Epithelial cell of proximal tubule (primary cell): ENCODE measurements at regions not wholly inside any gene's neighbourhood (a gene's known extent, or its start where the extent isn't known, plus 50 kb on each side); places are given as distances from the start of the nearest gene placed in this dataset.
"Not testable (repeated sequence)": the region's sequence is repeated elsewhere in the genome, so short reads cannot be mapped to it uniquely, and the experiment has no call there.

ENCODE experiments used
- DNase-seq: peaks from one replicate; pipeline ENCODE4 v3.0.0-alpha.2; 2011; ENCODE audit warnings: low read depth
- H3K4me3 ChIP-seq: 2 replicates; pipeline ENCODE4 v1.5.1; 2011; ENCODE audit warnings: low read depth, mild to moderate bottlenecking, low read length
- CTCF ChIP-seq: conservative IDR thresholded peaks from 2 replicates; pipeline ENCODE4 v1.5.1; 2012; ENCODE audit warnings: low read depth, mild to moderate bottlenecking, low read length

GRCh38 chr12:88836156-88836555 is 255.9 kb upstream of the KITLG start:
- no peak for DNase-seq
- TF ChIP-seq CTCF = no peak
- no peak overlapping the region for H3K4me3 ChIP-seq

- H3K4me3 ChIP-seq = no peak overlapping the region
- no peak for TF ChIP-seq CTCF
- no peak for DNase-seq
Observed at GRCh38 chr12:88834226-88834625, 254.0 kb upstream of the KITLG start.

- no peak overlapping the region for H3K4me3 ChIP-seq
- no peak for DNase-seq
- TF ChIP-seq CTCF = no peak
Observed at GRCh38 chr12:88833641-88834116, 253.4 kb upstream of the KITLG start.

GRCh38 chr12:88828537-88828936 is 248.3 kb upstream of the KITLG start:
- not testable (repeated sequence) for H3K4me3 ChIP-seq, DNase-seq

GRCh38 chr12:88820012-88820411 is 239.7 kb upstream of the KITLG start:
- no peak for TF ChIP-seq CTCF
- H3K4me3 ChIP-seq = no peak overlapping the region
- no peak for DNase-seq

- TF ChIP-seq CTCF = no peak
- no peak overlapping the region for H3K4me3 ChIP-seq
- no peak for DNase-seq
Observed at GRCh38 chr12:88816201-88816600, 235.9 kb upstream of the KITLG start.

GRCh38 chr12:88814779-88815178 is 234.5 kb upstream of the KITLG start:
- TF ChIP-seq CTCF = no peak
- H3K4me3 ChIP-seq = no peak overlapping the region
- no peak for DNase-seq

- no peak for DNase-seq
- no peak overlapping the region for H3K4me3 ChIP-seq
- TF ChIP-seq CTCF = no peak
Observed at GRCh38 chr12:88812610-88813009, 232.3 kb upstream of the KITLG start.
